ENCODE measurements at regions not wholly inside any gene's neighbourhood (a gene's known extent, or its start where the extent isn't known, plus 50 kb on each side); places are given as distances from the start of the nearest gene placed in this dataset.
A peak's percentile ranks its signal among the peaks of the same experiment; 100 is the strongest.

DNA sequence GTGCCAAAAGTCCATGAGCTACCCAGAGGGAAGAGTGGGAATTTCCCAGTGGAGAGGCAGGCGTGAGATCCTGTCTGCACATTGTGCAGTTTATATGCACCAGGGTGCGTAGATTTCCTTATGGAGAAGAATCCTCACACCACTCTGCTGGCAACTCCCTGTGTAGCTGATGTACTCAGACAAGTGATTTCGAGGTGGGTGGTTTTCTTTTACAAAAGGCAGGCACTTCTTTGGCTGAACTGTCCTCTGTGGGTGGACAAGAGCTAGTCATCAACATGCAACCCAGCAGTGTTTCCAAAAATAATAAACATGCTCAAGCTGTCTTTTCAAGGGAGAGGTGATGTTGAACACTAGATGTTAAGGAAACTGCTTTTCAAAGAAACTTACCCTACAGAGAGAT lies 121.7 kb upstream of the NXT1 start:
- DNase-seq: no peak

DNA sequence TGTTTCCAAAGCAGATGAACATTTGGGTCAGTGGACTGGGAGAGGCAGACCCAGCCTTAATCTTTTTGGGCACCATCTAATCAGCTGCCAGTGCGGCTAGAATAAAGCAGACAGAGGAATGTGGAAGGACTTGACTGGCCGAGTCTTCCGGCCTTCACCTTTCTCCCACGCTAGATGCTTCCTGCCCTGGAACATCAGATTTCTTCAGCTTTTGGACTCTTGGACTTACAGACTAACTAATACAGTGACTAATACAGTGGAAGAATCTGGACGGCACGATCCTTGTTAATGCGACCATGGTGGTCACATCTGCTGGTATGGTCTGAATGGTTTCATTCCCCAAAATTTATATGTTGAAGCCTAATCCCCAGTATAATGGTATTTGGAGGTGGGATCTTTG lies 122.6 kb upstream of the NXT1 start:
- no peak for DNase-seq

- DNase-seq: no peak
Observed at GRCh38 chr20:23227274-23227673, 123.3 kb upstream of the NXT1 start.

DNA sequence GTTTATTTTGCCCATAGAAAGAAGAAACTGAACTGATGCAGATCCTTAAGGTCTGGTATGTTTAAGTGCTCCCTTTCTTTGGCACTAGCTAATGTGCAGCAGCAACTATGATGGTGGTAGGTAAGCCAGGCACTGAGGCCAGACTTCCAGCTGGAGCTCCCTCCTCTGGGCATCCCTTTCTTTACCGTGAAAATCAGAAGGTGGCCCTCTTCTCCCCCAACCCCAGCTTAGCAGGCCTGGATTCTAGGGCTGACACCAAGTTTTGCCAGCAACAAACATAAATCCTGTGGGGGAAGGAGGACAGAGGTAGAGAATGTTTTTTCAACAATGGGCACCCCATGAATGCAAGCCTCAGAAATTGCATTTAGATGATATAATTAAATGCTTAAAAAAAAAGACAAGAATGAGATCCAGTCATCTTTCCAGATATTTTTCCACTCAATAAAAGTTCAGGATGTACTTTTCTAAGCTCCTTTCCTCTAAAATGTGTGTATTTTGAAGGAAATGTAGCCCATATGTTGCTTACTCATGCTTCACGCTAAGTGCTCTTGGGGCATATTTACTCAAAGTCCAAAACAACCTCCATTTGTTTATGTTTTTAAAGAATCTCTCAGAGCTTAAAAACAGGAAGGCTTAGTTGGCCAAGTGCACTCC lies 123.9 kb upstream of the NXT1 start:
- DNase-seq: no peak

DNA sequence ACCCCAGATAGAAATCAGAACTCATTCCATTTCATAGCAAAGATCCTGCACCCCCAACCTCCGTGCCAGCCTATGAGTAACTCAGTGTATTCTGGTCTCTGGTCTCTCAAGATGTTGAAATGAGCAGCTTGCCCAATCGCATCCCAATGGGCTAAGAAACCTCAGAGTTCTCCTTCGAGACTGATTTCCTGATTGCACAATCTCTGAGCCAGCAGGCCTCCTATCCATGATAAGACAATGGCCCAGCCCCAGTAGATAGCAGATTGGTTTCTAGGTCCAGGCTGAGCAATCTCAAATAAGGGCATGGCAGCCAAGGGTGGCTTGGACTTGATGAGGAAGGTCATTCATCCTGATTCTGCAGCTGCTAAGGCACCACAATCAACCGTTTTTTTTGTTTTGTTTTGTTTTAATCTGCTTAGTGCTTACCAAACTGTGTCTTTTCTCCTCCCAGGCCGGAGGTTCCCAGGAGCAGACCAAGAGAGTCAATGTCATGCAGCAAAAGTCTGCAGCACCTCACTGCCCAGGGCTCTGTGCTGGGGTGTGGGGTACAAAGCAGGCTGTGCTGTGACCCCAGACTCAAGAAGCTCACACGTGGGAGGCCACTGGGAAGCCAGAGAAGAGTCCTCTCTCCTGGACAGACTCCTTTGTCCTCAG lies 125.1 kb upstream of the NXT1 start:
- DNase-seq: no peak

DNA sequence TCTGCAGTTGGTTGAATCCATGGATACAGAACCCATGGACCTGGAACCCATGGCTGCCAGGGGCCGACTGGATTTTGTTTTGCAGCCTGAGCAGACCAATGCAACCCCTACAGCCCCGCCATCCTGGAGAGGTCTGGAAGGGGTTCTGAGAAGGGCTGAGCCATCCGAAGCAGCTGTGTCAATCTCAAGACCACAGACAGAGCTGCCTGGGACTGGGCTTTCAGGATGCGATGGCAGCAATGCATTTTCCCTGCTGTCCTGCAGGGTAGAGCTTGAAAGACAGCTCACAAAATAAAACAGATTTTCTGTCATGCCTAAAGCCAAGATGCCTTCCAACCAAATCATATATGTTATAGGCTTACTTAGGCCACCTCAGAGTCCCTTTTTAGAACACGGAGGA lies 125.8 kb upstream of the NXT1 start:
- DNase-seq: no peak

GRCh38 chr20:23223908-23224580 lies 126.5 kb upstream of the NXT1 start:
- DNase-seq: no peak

- no peak for DNase-seq
Observed at GRCh38 chr20:23222531-23223200, 127.9 kb upstream of the NXT1 start.

GRCh38 chr20:23217023-23217422 lies 130.9 kb upstream of the CD93 start:
- DNase-seq: no peak

DNA sequence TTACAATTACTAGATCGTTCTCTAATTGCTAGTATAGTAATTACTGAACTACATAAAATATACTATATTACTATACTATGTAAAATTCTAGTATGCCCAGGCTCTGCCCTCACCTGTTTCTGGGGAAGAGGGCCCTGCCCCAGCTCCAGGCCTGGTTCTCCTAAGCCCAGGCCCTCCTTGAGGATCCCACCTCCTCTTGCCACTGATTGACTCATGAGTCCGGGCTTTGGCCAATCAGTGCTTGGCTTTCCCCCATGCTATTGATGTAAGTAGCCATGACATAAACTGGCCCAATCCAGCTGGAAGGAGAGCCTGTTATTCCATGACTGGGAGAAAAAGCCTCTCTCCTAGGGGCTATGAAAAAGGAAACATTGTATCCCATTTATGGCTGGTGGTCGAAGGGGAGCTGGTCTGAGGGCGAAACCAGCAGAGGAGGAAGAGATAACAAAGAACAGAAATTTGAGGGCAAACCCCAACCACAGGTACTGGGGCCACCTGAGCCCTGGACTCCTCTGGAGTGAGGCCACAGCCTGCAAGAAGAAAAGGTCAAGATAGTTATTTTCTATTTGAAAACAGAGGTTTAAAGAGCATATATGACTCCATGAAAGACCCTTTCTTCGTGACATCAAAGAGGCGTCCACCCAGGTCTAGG lies 129.3 kb upstream of the CD93 start:
- no peak for DNase-seq

DNA sequence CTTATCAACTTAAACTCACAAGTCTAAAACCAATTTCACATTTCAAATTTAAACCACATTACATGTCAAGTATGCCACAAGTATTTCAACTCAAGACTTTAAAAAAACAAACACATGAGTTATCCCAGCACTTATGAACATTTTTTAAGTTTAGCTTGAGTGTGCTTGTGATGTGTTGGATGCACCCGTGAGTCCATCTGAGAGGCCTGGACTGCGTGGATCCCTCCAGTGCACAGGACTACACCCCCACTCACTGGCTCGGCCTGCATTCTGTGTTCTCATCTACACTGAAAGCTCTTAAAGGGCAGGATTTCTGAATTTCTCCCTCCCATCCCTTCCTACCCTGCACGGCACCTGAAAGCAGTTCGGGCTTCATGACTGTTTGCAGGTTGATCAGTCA lies 128.8 kb upstream of the CD93 start:
- DNase-seq: no peak

DNA sequence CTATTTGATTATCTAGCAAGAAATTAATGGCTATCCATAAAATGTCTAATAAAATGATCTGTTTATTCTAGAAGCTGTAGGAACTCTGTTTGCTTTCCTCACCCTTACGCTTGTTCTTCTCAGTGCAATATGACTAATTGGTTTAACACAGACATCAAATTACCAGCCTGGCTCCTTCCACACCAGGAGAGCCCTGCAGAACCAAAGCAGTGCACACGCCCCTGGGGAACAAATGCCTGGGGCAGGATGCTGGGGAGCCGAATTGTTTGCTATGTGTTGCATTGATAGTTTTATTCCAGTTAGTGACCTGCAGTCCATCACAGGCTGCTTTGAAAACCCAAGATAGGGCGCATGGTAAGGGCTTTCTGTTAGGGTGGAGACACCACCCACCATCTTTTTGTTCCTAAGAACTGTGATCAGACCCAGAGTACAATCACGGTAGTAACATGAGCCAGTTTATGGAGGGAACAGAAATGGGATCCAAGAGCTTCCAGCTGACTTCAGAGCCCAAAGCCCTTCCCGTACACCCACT lies 126.4 kb upstream of the CD93 start:
- no peak for DNase-seq

GRCh38 chr20:23212011-23212410 lies 125.9 kb upstream of the CD93 start:
- DNase-seq: no peak

- no peak for DNase-seq
Observed at GRCh38 chr20:23211164-23211563, 125.0 kb upstream of the CD93 start.

DNA sequence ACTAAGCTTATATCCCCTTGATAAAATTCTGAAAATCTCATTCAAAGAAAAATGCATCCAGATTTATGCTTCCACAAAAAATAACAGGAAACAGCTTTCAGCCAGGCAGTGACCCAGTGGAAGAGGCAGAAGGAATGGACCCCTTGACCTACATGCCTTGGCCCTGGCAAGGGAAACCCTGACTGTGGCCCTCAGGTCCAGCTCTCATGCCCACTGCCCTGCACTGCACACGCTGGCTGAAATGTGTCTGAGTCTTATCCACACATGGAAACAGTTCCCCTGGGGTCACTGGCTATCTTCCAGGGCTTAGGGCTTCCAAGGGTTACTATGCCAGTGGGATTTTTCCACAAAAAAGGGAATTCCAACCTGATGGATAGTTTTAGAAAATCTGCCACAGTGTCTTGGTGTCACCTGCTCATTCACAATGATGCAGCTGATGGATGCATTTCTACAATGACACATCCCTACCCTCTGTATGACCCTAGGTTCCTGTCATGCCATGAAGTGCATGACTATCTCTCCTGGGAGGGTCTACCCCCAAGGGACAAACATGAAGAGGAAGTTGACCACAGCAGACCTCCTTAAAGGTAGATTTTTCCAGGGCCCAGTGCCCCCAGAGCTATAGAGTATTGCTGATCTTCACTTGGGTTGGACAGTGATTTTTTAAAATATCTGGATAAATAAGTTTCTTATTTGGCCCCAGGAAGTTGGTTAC lies 121.9 kb upstream of the CD93 start:
- no peak for DNase-seq

GRCh38 chr20:23206995-23207394 lies 120.9 kb upstream of the CD93 start:
- no peak for DNase-seq

- DNase-seq: no peak
Observed at GRCh38 chr20:23206061-23206460, 119.9 kb upstream of the CD93 start.

GRCh38 chr20:23205611-23206041 lies 119.5 kb upstream of the CD93 start:
- peak; percentile 91 for DNase-seq

DNA sequence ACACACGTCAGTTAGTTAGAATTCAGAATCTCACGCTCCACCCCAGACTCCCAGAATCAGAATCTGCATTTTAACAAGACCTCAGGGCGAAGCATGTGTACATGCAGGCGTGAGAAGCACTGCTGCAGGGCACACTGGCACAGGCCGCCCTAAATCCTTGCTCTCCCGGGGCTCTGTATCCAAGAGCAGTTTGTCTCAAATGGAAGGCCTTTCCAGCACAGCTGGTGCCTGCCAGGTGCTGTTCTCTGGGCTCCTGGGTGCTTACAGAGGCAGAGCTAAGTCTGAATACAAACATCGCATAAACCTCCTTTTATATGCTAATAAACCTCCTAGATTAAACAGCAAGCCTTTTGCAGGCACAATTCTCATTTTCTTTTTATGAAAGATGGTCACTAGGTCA lies 119.1 kb upstream of the CD93 start:
- DNase-seq: peak; percentile 52

DNA sequence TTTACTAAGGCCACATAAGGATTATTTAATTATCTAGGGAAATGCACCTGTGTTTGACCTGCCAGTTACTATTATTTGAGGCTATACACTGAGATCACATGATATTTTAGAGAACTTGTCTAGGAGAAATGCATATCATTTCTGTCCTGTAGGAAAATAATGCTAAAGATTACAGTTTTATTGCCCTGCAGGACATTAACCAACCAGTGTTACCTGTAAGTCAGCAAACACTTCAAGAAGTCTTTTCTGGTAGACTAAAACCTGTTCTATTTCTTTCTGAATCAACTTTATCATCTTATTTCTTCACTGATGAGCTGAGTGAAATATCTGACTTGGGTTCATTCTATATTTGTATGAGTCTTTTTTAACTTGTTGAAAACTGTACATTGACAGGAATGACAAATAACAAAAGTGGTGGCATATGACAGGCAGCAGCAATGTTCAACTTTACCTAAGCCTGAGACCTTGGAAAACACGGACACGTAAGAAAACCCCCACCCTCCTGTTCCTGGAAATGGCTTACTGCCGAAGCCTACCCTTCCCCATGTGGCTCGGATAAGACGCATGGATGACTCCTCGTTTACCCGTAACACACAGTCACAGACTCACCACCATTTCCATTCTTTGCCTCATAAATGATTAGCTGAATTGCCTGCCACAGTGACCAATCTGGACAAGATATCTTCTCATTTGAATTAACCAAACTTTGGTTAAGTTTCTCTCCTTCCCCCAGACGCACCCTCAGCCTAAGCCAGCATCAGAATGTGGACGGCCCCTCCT lies 118.0 kb upstream of the CD93 start:
- DNase-seq: no peak

- no peak for DNase-seq
Observed at GRCh38 chr20:23203310-23203709, 117.2 kb upstream of the CD93 start.

GRCh38 chr20:23201658-23202057 lies 115.5 kb upstream of the CD93 start:
- DNase-seq: no peak

All from right hindlimb (tissue), 1 donor.